HG03175 (cell line): ENCODE measurements at regions not wholly inside any gene's neighbourhood (a gene's known extent, or its start where the extent isn't known, plus 50 kb on each side); places are given as distances from the start of the nearest gene placed in this dataset.

Source experiments
- ATAC-seq: cut with Tn5 transposase; IDR thresholded peaks from one replicate; pipeline ENCODE4 v1.9.1; 2021; ENCODE audit warnings: mild to moderate bottlenecking, moderate library complexity; ENCODE audit not compliant: unreplicated experiment

DNA sequence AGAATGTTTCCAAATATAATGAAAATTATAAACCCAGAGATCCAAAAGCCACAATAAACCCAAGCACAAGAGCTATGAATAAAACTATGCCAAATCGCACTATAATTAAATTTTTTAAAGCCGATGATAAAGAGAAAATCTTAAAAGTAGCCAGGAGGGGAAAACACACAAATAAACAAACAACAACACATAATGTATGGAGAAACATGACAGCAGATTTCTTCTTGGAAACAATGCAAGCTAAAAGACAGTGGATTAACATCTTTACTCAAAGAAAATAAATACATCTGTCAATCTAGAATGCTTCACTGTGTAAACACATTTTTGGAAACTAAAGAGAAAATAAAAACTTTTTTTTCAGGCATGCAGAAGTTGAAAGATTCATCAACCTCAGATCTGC is 53.0 kb upstream of the SMOX start:
- no peak for ATAC-seq

DNA sequence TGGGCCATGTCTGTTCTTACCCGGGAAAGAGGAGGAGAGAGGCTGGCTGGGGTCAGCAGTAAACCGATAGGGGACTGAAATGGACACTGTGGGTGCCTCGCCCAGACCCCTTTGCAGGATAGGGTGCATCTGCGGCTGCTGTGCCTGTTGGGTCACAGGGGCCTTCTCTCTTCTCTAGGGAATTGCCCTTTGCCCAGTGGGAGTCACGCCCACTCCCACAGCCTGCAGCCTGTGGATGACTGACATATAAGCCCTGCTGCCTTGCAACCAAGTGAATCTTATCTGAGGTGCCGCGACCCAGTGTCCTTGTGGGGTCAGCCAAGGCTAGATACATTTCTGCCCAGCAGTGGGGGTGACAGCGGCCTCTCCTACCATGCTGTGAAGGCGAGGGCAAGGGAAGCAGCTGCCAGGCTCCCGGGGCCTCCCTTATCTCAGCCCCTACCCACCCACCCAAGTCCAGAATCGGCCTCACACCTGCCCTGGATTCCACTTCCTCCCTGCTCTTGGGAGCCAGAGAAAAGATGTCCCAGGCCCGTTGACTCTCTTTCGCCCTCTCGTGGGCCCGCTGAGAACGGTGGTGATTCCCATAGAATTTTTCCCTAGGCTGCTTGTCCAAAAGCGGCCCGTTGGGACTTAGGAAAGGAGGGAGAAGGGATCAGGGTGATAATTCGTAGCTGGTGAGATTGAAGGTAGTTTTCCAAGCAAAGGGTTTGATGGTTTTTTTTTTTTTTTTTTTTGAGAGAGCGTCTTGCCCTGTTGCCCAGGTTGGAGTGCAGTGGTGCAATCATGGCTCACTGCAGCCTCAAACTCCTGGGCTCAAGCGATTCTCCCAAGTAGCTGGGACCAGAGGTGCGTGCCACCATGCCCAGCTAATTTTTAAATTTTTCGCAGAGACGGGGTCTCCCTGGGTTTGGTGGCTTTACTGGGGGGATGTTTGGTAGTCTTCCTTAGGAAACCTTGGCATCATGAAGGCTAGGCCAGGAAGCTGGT is 56.8 kb upstream of the SMOX start:
- no peak for ATAC-seq

DNA sequence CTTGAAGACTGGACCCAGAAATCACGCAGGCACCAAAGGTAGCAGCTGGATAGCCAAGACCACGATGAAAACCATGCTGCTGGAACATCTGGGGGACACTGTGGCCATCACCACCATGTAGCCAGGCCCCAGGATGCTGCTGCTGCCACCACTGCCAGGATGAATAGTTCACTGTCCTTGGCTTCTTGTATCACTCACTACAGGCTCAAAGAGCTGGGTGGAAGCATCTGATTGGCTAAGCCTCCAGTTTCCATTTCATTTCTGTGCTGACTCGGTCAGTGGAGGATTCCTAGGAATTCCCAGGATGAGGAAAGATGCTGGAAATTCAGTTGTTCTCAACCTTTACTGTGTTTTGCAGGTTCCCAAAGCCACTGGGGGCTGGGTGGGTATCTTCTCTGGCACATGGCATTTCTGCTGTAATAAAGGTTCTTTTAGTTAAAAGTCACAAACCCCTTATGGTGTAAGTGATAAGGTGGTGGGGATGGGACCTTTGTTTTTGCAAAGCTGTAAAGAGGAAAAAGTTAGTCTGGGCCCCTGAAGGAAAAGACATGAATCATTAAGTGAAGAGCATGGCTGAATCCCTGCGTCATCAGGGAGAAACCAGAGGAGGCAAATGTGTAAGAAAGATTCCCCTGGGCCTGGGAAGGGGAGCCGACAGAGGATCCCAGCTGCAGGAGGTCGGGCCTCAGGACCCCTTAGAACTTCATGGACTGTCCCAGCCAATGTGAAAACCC is 57.7 kb upstream of the SMOX start:
- no peak for ATAC-seq

DNA sequence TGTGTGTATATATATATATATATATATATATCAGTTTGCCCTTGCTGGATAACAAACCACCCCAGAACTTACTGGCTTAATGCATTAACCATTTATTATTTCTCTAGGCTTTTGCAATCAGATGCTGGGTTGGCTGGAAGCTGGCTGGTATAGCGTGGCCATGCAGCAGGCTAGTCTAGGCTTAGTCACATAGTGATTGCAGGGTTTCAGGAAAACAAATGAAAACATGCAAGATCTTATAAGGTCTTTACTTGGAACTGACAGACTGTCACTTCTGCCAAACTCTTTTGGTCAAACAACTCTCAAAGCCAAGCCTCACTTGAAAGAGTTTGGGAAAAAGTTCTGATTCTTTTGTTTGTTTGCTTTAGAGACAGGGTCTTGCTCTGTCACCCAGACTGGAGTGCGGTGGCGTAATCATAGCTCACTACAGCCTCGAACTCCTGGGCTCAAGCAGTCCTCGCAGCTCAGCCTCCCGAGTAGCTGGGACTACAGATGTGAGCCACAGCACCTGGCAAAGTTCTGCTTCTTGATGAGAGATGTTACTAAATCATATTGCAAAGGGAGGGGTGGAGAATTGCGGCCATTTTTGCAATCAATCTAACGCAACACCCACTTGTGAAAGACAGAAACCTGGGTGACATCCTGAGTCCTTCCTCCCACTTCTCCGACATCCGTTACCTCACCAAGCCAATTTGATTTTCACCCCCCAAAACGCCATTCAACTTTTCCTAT is 58.7 kb upstream of the SMOX start:
- no peak for ATAC-seq

DNA sequence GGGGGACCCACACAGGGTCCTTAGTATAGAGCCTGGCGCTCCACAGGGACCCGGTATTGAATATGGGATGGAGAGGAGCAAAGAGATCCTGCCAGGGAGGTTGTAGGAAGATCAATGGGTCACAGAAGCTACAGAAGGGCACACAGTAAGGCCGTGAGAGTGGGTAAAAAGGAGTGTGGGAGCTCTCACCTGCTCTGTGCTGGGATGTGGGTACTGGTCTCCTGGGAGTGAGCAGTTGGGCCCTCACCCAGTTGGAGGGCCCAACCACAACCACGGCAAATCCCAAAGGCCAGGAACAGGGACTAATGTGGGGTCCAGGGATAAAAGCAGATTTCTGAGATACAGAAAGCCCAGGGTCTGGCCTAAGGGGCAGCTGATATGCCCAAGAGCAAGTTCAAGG is 59.9 kb upstream of the SMOX start:
- ATAC-seq, result no peak

DNA sequence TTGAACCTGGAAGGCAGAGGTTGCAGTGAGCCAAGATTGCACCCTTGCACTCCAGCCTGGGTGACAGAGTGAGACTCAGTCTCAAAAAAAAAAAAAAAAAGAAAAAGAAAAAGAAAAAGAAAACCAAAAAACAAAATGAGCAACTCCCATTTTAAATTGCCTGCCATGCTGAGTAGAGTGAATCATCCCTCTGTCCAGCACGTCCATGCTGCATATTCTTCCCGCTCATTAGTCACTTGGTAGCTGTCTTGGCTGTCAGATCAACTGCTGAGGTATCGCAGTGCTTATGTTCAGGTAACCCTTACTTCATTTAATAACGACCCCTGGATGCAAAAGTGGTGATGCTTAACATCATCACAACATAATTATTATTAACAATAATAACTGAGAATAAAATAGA is 60.7 kb upstream of the SMOX start:
- ATAC-seq, result no peak

DNA sequence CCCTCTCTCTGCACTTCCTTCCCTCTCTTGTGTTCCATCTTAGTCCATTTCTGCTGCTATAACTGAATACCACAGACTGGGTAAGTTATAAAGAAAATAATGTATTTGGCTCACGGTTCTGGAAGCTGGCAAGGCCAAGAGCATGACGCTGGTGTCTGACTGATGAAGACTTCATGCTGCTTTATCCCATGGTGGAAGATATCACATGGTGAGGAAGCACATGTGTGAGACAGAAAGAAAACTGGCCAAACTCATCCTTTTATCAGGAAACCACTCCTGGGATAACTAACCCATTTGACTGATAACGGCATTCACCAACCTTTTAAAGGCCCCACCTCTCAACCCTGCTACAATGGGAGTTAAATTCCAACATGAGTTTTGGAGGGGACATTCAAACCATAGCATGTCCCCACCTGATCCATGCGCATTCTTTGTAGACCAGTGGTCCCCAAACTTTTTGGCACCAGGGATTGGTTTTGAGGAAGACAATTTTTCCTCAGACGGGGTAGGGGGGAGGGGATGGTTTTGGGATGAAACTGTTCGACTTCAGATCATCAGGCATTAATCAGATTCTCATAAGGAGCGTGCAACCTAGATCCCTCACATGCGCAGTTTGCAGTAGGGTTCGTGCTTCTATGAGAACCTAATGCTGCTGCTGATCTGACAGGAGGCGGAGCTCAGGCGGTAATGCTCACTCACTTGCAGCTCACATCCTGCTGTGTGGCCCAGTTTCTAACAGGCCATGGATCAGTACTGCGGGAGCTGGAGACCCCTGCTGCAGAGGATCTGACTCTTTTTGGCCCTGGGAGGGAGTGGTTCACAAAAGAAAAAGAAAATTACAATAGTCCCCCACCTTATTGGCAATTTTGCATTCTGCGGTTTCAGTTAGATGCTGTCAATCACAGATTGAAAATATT is 61.6 kb upstream of the SMOX start:
- no peak for ATAC-seq

DNA sequence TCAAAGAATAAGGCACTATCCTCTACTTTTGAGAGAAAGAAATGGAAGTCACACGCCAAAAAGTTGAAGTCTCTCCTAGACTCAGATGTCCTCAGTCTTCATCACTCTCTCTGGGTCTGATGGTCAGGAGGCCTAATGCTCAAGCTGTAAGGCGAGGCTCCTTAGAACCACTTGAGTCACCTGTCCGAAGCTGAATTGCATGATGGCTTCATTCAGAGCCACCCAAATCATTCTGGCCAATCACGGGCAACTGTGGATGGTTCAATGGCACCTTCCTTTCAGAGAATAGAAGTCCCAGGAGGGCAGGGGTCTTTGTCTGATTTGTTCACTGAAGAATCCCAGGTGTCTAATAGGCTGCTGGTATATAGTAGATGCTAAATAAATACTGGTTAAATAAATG is 63.9 kb upstream of the SMOX start:
- no peak for ATAC-seq

DNA sequence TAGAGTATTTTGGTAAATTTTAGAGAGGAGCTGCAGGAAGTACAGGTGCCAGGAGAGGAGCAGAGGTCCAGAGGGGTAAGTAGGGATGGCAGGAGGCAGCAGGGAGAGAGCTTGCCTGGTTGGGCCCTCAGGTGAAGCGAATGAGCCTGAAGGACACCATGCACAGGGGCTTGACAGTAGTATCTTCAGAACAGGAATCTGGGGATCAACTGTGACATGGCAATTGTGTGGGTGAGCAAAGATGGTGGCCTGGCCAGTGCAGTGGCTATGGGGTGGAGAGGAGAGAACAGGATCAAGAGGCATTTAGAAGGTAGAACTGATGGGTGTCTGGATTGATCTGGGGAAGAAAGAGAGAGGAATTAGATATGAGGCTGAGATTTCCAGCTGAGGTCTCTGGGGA is 64.5 kb upstream of the SMOX start:
- ATAC-seq, result no peak

DNA sequence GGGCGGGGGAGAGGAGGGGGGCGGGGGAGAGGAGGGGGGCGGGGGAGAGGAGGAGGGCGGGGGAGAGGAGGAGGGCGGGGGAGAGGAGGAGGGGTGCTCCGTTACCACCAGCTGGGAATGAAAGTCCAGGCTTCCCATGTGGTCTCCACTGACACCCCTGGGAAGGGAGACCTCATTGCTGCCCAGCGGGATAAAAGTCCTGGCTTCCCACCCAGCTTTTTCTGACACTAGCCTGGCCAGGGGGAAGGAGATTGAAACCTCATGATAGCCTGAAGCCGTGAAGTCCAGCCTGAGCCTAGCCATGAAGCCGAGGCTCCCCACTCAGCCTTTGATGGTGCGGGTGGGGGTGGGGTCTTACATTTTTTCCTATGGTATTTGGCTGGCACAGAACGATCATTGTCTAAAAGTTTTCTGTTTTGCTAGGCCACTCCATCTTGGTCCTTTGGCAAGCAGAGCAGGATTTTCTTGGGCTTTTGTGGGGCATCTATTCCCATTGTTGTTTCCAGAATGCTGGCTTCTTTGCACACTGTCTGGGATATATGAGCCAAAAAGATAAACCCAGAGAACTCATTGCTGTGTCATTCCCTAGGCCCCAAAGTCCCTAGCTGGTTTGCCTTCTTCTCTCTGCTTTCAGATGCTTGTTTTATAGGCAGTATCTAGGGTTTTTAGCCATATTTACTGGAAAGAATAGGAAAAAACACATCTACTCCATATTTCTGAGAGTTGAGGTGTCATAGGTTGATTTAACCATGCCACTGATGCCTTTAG is 65.3 kb upstream of the SMOX start:
- ATAC-seq, result no peak

DNA sequence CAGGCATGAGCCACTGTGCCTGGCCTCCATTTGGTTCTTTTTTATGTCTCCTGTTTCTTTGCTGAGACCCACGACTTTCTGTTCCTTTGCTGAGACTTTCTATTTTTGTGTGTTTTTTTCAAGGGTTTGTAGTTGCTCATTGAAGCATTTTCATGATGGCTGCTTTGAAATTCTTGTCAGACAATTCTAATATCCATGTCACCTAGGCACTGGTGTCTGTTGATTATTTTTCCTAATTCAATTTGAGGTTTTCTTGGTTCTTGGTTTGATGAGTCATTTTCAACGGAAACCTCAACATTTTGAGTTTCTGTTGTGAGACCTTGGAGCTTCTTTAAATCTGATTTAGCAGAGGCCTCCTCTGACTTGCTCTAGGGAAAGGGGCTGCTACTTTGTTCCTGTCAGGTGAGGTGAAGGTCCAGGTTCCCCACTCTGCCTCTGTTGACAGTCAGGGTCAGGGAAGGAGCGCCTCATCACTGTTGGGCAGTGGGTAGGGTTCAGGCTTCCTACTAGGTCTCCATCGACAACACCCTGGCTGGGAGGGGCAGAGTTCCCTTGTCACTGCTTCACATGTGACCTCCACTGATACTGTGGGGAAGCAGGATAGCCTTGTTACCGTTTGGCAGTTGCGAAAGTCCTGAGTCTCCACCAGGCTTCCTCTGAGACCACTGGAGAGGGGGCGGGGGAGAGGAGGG is 66.1 kb upstream of the SMOX start:
- ATAC-seq, result peak; percentile 64

DNA sequence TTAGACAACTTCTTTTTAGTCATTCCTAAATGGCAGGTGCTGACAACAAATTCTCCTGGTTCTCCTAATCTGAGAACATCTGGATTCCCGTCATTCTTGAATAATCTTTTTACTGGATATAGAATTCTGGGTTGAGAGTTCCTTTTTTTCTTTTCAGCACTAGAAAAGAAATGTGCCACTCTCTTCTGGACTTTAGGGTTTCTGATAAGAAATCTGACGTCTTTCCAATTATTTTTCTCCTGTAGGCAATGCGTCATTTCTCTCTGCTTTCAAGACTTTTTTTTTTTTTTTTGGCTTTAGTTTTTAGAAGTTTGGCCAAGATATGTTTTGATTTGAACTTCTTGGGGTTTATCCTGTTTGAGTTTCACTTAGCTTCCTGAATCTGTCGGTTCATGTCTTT is 66.1 kb upstream of the RNF24 start:
- no peak for ATAC-seq

DNA sequence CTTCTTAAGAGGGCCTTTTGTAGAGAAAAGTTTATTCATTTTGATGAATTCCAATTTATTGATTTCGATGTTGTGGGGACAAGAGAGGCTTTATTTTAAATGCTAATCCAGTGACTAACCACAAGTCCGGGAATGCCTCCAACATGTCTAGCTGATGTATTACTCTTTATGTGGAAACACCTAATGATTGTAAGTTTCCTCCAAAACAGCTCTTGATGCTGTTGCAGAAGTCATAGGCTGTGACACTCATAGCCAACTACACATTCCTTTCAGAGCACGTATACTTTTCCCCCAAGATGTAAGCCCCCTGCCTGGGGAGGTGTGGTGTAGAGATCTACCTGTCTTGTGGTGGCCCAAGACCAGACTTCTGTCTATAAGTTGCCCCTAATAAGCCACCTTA is 61.3 kb upstream of the RNF24 start:
- ATAC-seq, result no peak

DNA sequence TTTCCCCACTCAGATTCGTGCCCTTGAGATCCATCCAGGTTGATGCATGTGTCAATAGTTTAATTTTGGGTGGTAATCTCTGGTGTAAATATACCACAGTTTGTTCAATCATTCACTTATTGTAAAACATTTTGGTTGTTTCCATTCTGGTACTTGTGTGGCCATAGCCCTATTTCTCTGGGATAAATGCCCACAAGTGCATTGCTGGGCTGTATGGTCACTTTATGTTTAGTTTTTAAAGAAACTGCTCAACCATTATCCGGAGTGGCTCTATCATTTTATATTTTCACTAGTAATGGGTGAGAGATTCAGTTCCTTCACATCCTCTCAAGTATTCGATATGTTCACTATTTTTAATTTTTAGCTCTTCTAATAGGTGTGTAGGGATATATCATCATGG is 60.7 kb upstream of the RNF24 start:
- no peak for ATAC-seq

DNA sequence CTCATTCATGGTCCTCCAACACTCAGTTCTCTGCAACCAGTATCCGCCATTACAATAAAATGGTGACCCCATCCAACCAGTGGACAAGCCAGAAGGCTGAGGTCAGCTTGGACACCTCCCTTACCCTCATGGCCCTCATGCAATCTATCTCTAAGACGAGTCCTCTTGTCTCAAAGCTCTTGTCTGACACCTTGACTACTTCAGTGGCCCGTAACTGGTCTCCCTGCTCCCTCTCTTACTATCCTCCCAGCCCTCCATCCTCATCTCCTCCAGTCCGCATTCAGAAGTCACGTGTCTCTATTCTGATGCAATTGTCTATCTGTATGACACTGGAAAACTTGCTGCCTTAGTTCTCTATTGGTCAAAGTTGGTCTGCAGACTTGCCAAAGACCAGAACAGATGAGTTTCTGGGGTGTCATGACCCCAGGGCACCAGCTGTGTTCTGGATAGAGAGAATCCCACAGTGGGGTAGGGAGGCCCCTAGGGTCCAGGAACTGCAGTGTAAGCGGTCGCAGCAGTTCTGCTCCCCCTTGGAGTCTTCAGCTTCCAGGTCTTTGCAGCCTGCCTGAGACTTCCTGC is 59.6 kb upstream of the RNF24 start:
- no peak for ATAC-seq

DNA sequence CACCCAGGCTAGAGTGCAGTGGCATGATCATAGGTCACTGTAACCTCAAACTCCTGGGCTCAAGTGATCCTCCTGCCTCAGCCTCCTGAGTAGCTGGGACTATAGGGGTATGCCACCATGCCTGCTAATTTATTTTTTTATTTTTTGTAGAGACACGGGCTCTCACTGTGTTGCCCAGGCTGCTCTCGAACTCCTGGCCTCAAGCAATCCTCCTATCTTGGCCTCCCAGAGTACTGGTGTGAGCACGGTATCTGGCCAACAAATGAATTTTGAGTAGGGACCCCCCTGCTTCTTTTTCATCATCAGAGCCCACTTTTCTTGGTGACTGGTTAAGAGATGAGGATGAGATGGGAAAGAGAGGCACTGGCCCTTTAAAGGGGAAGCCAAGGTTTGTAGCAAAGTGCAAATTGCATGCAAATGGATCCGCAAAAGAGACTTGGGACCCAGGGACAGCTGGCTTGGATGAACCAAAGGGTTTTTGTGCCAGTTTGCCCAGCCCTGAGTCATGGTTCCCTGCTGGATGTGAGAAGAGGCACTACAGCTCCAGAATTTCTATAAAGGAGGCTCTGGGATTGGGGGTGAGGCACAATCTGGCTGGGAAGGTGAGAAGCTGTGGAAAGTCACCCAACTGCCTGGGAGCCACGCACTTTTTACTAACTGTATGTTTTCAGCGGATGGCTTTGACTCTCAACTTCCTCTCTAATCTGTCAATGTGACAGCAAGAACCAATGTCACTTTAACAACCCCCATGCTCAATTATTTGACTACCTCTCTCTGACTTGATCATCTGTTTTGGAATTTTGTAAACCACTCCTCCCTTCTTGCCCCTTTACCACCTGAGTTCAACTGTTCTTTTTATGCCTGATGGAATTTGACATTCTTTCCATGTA is 58.7 kb upstream of the RNF24 start:
- ATAC-seq, result no peak

DNA sequence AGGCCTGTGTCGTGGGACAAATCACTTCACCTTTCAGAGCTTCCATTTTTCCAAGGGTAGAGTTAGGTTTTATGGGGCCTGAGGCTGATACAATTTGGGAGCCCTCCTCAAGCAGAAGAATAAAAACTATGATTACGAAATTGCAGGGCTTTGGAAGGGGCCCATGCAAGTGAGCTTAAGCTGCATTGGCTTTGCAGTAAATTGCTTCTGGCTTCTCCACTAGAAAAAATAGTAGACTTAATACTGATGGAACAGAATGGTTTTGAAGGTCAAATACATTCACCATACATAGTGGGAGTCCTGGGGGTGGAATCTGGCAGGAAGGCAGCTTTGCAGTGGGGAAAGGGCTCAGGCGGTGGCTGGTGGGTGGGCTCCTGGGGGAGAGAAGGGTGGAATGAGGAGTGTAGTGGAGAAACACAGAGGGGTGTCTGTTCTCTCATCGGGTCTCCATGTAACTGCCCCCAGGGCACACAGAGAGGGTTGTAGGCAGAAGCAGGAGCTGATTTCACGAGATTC is 55.9 kb upstream of the RNF24 start:
- no peak for ATAC-seq
